MG63 (cell line): ENCODE measurements at regions not wholly inside any gene's neighbourhood (a gene's known extent, or its start where the extent isn't known, plus 50 kb on each side); places are given as distances from the start of the nearest gene placed in this dataset.
"Not testable (repeated sequence)": the region's sequence is repeated elsewhere in the genome, so short reads cannot be mapped to it uniquely, and the experiment has no call there.

Experiments used
- DNase-seq: peaks from one replicate; pipeline ENCODE4 v3.0.0-alpha.2; 2020
- H3K27me3 ChIP-seq: fragments of 250-450 bp; sonication (Bioruptor Pico); 2 replicates; pipeline ENCODE4 v1.5.1; 2020; ENCODE audit warnings: mild to moderate bottlenecking, moderate library complexity
- H3K36me3 ChIP-seq: fragments of 250-450 bp; sonication (Bioruptor Pico); 2 replicates; pipeline ENCODE4 v1.5.1; 2020; ENCODE audit warnings: mild to moderate bottlenecking, moderate library complexity
- H3K4me3 ChIP-seq: fragments of 250-450 bp; sonication (Bioruptor Pico); 2 replicates; pipeline ENCODE4 v1.5.1; 2020; ENCODE audit warnings: mild to moderate bottlenecking, moderate library complexity
- H3K9me3 ChIP-seq: fragments of 250-450 bp; sonication (Bioruptor Pico); 2 replicates; pipeline ENCODE4 v1.5.1; 2020; ENCODE audit warnings: mild to moderate bottlenecking, moderate library complexity

DNA sequence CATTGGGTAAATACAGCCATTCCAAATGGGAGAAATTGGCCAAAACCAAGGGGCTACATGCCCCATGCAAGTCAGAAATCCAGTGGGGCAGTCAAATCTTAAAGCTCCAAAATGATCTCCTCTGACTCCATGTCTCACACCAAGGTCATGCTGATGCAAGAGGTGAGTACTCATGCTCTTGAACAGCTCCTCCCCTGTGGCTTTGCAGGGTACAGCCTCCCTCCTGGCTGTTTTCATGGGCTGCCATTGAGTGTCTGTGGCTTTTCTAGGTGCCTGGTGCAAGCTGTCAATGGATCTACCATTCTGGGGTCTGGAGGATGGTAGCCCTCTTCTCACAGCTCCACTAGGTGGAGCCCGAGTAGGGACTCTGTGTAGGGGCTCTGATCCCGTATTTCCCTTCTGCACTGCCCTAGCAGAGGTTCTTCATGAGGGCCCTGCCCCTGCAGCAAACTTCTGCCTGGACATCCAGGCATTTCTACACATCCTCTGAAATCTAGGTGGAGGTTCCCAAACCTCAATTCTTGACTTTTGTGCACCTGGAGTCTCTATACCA lies 135.7 kb upstream of the TSHZ3 start:
- not testable (repeated sequence) for H3K4me3 ChIP-seq, DNase-seq, H3K27me3 ChIP-seq, H3K9me3 ChIP-seq, H3K36me3 ChIP-seq

DNA sequence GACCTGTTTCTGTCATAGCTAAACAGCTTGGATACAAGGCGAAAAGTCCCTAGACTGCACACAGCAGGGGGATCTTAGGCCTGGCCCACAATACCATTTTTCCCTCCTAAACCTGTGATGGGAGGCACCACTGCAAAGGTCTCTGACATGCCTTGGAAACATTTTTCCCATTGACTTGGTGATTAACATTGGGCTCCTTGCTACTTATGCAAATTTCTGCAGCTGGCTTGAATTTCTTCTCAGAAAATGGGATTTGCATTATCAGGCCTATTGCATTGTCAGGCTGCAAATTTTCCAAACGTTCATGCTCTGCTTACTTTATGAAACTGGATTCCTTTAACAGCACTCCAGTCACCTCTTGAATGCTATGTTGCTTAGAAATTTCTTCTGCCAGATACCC lies 136.2 kb upstream of the TSHZ3 start:
- Histone ChIP-seq H3K36me3 (no peaks in the 10 kb centered on the region), H3K9me3 (peaks cover 6% of the 10 kb centered on the region), H3K27me3 (no peaks in the 10 kb centered on the region), H3K4me3 (no peak overlapping the region)
- DNase-seq, result no peak

DNA sequence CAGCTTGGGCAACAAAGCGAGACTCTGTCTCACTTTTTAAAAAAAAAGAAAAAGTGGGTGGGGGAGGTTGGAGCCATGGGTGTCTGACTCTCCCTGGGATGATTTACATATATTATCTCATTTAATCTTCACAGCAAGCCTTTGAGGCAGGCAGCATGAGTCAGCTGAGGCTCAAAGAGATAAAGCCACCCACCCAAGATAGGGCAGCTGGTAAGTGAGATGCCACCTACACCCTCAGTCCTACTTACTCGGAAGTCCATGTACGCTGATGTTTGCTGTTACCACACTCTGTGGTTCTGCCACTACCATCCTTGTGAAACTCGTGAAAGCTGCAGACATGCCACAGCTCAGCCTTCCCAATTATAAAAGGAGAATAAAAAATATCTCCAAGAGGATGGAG lies 142.0 kb upstream of the TSHZ3 start:
- Histone ChIP-seq H3K36me3 (no peaks in the 10 kb centered on the region), H3K27me3 (no peaks in the 10 kb centered on the region), H3K9me3 (peaks cover 3% of the 10 kb centered on the region; the same call in 1 of the 2 replicates), H3K4me3 (no peak overlapping the region)
- DNase-seq, result no peak

DNA sequence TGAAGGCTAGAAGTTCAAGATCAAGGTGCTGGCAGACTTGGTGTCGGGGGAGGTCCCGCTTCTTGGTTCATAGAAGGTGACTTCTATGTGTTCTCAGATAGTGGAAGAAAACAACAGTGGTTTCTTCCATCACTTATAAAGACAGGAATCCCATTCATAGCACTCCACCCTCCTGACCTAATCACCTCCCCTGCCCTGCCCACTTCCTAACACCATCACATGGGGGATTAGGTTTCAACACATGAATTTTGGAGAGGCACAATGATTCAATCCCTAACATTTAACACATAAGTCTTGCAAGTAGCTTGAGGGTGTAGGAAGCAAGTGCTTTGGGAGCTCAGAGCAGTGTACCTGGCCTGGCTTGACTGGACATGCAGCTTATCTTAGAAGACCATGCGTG lies 142.8 kb upstream of the TSHZ3 start:
- H3K4me3 ChIP-seq, result no peak overlapping the region
- H3K9me3 ChIP-seq, result no peaks in the 10 kb centered on the region
- H3K27me3 ChIP-seq, result no peaks in the 10 kb centered on the region
- no peaks in the 10 kb centered on the region for H3K36me3 ChIP-seq
- DNase-seq, result no peak

DNA sequence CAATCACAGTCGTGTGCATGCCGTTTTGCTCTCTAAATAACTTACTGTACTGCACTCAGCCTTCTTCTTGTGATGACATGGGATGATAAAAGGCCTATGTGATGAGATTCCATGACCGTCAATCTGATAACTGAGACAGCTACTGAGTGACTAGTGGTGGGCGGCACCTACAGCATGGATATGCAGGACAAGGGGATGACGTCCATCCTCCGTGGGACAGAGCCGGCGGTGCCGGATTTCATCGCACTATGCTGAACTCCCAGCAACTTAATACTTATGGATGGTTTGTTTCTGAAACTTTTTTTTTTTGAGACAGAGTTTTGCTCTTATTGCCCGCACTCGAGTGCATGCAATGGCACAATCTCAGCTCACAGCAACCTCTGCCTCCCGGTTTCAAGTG lies 146.8 kb upstream of the TSHZ3 start:
- no peaks in the 10 kb centered on the region for H3K36me3 ChIP-seq
- H3K4me3 ChIP-seq, result no peak overlapping the region
- DNase-seq, result no peak
- no peaks in the 10 kb centered on the region for H3K27me3 ChIP-seq
- no peaks in the 10 kb centered on the region; the same call in 1 of the 2 replicates for H3K9me3 ChIP-seq

DNA sequence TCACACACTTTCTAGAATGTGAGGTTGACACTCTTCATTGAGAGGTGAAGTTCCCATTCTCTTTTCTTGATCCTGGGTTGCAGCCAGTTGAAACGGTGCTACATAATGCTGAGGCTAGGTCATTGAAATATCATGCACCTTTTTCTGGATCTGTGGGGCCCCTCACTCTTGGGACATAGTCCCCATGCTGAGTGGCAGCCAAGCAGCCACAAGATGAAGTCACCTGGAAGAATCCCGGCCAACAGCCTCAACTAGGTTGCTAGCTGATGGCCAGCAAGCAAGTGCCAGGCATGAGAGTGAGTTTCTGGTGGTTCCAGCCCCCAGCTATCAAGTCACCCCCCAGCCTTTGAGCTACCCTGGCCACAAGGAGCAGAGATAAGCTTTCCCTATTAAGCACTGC lies 148.5 kb upstream of the TSHZ3 start:
- H3K36me3 ChIP-seq, result no peaks in the 10 kb centered on the region
- no peak for DNase-seq
- H3K27me3 ChIP-seq, result no peaks in the 10 kb centered on the region
- no peaks in the 10 kb centered on the region; the same call in 1 of the 2 replicates for H3K9me3 ChIP-seq
- no peak overlapping the region for H3K4me3 ChIP-seq

DNA sequence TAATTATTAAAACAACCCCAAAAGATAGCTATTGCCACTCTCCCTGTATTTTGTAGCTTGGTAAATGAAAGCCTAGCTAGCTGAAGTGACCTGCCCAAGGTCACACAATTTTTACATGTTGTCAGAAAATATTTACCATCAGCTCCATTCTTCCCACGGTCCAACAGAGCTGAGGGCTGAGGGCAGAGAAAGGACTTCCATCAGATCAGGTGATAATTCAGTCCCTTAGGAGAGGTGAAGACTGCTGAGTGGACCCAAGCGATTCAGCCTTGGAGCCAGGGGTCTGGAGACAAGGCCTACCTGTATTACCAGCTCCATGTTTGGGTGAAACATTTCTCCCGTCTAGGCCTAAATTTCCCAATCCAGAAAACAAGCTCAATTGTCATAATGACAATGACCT lies 149.5 kb upstream of the TSHZ3 start:
- DNase-seq, result no peak
- no peak overlapping the region for H3K4me3 ChIP-seq
- H3K36me3 ChIP-seq, result no peaks in the 10 kb centered on the region
- no peaks in the 10 kb centered on the region; the same call in 1 of the 2 replicates for H3K9me3 ChIP-seq
- no peaks in the 10 kb centered on the region for H3K27me3 ChIP-seq

DNA sequence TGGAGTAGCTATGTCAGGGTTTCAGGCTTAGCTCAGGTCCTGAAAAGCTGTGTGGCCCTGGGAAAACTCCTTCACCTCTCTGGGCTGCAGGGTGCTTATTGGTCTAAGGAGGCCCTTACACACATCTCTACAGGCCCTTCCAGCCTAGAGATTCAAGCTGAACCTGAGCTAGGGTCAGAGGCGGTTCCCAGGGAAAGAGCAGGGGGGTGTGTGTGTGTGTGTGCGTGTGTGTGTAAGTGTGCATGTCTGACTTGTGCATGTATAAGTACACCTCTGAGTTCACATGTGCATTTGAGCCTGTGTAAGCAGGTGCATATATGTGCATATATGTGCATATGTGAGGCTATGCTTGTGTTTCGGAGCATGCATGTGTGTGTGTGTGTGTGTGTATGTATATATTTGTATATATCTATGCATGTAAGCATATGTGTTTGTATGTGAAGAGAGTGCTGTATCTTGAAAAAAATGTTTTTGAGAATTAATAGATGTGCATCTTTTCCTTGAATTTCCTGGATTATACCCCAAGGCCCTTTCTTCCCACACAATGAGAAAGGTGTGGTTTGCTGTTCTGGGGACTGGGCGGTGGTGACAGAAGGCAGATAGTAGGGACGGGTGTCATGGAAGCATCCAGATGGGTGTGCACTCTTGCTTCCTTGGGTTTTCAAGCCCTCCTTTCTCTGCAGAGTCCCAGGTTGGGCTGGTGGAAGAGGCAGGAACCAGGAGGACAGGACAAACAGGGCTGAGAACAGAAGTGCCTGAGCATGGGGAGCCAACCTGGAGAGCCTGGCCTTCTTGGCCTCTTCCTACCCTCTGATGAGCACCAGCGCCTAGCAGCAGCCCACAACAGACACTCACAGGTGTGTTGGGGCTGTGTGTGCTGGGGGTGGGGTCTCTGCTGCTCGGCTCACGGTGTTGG lies 150.3 kb upstream of the TSHZ3 start:
- H3K36me3 ChIP-seq, result no peaks in the 10 kb centered on the region
- DNase-seq, result no peak
- H3K4me3 ChIP-seq, result no peak overlapping the region
- no peaks in the 10 kb centered on the region; the same call in 1 of the 2 replicates for H3K9me3 ChIP-seq
- no peaks in the 10 kb centered on the region for H3K27me3 ChIP-seq

DNA sequence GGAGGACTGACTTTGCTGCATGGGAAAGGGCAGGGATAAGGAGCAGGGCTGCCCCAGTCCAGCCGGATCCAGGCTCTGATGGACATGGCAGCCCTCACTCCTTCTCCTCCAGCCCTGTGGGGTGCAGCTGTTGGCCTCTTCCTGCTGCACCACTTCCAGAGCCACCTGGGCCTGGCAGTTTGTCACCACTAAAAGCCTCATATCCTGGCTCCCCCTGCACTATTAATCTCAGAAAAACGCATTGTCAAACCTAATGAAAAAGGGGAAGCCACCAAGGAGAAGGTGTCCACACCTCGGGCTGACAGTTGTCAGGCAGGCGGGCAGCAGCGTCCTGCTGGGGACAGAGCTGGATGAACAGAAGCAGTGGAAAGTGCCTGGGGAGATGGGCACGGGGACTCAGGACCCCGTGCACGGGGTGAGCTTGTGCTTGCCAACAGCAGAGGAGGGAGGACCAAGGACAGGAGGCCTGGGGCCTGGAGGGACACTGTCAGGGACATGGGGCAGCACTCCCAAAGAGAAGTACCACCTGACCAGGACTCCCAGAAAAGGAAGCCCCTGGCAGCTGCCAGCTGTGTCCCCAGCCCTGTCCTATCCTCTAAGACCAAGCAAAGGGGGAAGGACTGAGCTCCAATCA lies 151.1 kb upstream of the TSHZ3 start:
- no peak for DNase-seq
- Histone ChIP-seq H3K36me3 (no peaks in the 10 kb centered on the region), H3K9me3 (no peaks in the 10 kb centered on the region; the same call in 1 of the 2 replicates), H3K27me3 (no peaks in the 10 kb centered on the region), H3K4me3 (no peak overlapping the region)

DNA sequence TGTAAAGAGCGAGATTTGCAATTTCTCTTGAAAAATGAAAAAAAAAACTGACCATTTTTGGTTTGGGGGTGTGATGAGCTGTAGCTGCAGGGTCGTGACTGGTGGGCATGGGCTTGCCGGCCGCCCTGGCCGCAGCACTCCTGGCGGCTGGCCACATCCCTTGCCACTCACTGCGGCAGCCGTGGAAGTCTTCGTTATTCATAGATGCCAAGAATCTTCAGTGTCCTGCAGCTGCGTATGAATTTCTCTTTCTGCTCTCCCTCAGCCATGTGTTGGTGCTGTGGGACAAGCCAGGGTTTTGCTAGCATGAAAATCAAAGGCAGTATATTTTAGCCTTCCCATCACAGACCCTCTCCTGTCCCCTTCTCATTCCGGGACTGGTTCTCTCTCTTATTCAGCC lies 151.7 kb upstream of the TSHZ3 start:
- Histone ChIP-seq H3K36me3 (no peaks in the 10 kb centered on the region), H3K27me3 (no peaks in the 10 kb centered on the region), H3K4me3 (no peak overlapping the region), H3K9me3 (no peaks in the 10 kb centered on the region; the same call in 1 of the 2 replicates)
- DNase-seq, result no peak

DNA sequence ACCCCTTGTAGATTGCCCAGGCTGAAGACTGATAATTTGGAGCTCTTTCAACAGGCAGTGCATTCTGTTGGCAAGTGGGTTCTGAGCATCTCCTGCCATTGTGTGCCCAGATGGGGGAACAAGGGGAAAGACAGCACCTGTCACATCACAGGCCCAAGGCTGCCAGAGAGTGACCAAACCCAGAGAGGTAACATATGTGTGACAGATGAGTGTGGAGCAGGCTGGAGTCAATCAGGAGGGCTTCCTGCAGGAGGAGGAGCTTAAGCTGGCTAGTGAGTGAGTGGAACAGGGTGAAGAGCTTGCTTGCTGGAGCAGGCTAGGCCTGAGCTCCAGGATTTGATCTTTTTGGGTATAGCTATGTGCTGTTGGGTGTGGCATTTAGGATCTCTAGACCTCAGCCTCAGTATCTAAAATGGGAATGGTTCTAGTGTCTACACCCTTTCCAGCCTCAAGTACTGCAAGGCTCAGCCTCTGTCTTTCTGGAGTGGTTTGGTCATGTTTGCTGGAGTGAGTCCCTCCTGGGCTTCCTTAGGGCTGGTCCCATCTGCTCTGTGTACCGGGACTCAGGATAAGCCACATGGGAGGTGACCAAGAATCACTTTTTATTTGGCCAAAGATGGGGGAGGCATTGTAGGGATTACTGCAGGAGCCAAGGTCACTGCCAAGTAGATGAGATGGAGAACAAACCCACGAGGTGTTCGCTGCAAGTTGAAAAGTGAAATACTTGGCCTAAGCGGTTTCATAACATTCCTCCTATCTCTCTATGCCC lies 152.4 kb upstream of the TSHZ3 start:
- no peaks in the 10 kb centered on the region; the same call in 1 of the 2 replicates for H3K9me3 ChIP-seq
- H3K36me3 ChIP-seq, result no peaks in the 10 kb centered on the region
- H3K4me3 ChIP-seq, result no peak overlapping the region
- DNase-seq, result no peak
- H3K27me3 ChIP-seq, result no peaks in the 10 kb centered on the region

DNA sequence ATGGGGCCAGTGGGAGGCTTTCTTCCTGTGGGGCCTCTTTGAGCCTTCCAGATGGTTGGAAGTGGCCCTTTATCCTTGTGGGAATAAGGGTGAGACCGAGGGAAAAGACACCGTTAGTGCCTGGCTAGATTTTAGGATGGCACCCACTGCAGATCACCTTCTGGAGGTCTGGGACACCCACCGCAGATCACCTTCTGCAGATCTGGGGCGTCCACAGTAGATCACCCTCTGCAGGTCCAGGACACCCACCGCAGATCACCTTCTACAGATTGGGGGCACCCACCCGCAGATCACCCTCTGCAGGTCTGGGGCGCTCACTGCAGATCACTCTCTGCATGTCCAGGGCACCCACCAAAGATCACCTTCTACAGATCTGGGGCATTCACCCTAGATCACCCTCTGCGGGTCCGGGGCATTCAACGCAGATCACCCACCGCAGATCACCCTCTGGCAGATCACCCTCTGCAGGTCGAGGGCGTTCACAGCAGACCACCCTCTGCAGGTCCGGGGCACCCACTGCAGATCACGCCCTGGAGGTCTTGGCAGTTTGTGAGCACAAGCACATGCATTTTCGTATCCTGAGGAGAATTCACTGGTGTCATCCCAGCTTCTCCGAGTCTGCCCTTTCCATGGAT lies 153.4 kb upstream of the TSHZ3 start:
- Histone ChIP-seq H3K9me3 (no peaks in the 10 kb centered on the region; the same call in 1 of the 2 replicates), H3K27me3 (peaks cover 1% of the 10 kb centered on the region; the same call in 1 of the 2 replicates), H3K36me3 (no peaks in the 10 kb centered on the region), H3K4me3 (no peak overlapping the region)
- DNase-seq, result no peak

DNA sequence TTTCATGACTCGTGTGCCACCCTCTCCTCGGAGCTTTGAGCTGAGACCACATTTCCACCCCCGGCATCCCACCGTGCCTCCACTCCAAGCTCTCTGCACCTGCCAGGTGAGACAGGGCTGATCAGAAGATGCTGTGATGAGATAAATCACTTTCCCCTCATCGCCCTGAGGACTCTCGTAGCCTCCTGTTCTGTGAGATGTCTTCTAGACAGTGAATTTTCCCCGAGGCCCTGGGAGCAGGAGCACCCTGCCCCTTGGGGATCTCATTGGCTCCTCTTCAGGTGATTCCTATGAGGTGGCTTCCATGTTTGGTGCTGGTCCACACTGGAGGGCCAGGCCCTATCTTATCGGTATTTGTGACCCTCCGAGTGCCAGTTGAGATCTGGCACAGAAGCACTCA lies 154.0 kb upstream of the TSHZ3 start:
- Histone ChIP-seq H3K27me3 (peaks cover 5% of the 10 kb centered on the region), H3K9me3 (no peaks in the 10 kb centered on the region; the same call in 1 of the 2 replicates), H3K36me3 (no peaks in the 10 kb centered on the region), H3K4me3 (no peak overlapping the region)
- DNase-seq, result no peak

DNA sequence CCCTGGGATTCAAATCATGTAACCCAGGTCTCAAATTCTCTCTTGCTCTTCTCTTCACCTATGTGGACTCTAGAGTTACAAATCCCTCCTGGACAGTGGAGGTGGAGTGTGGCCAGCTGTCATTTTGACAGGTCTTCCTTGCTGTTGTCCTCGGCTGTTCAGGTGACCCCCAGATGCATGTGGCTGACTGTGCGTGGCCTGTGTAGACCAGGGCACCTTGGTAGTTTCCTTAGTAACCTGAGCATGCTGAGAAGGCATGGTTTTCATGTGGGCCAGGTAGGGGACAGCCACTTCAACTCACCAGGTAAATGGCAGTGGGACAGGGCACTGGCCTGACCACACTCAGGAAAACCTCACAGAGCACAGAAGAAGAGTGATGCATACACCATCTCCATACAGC lies 155.0 kb upstream of the TSHZ3 start:
- no peaks in the 10 kb centered on the region for H3K9me3 ChIP-seq
- H3K36me3 ChIP-seq, result no peaks in the 10 kb centered on the region
- no peak for DNase-seq
- peaks cover 8% of the 10 kb centered on the region for H3K27me3 ChIP-seq
- no peak overlapping the region for H3K4me3 ChIP-seq

DNA sequence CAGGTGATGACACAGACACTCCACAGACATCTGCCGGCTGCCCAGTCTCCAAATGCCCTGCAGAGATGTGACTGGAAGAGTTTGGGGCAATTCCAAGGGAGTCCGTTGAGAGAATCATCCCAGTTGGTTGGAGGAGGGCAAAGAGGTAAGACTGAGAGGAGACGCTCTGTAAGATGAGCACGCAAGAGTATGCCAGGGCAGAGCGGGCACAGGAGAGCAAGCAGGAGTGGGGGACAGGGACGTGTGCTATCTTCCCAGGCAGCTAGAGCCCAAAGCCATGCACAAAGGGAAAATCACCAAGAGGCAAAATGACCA lies 156.3 kb upstream of the TSHZ3 start:
- no peak for DNase-seq
- Histone ChIP-seq H3K4me3 (no peak overlapping the region), H3K27me3 (peaks cover 8% of the 10 kb centered on the region)

DNA sequence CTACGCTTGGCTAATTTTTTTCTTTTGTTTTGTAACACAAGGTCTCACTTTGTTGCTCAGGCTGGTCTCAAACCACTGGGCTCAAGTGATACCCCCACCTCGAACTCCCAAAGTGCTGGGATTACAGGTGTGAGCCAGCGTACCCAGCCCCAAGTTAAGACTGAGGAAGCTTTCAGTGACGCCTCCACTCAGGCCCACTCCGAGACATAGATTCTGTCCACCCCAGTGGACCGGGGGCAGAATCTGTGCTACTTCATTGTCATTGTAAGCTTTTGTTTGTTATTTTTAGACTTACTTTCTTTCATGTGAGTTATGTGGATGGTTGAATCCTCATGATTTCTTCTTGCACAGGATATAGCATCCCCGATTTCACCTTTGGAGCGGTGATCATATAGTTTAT lies 156.9 kb upstream of the TSHZ3 start:
- Histone ChIP-seq H3K27me3 (peaks cover 8% of the 10 kb centered on the region), H3K4me3 (no peak overlapping the region), H3K9me3 (no peaks in the 10 kb centered on the region), H3K36me3 (no peaks in the 10 kb centered on the region)
- DNase-seq, result no peak

More for the DNA sequence above, 156.3 kb upstream of the TSHZ3 start:
- no peaks in the 10 kb centered on the region for H3K36me3 ChIP-seq
- H3K9me3 ChIP-seq, result no peaks in the 10 kb centered on the region
